ENCODE measurements at regions not wholly inside any gene's neighbourhood (a gene's known extent, or its start where the extent isn't known, plus 50 kb on each side); places are given as distances from the start of the nearest gene placed in this dataset.

DNA sequence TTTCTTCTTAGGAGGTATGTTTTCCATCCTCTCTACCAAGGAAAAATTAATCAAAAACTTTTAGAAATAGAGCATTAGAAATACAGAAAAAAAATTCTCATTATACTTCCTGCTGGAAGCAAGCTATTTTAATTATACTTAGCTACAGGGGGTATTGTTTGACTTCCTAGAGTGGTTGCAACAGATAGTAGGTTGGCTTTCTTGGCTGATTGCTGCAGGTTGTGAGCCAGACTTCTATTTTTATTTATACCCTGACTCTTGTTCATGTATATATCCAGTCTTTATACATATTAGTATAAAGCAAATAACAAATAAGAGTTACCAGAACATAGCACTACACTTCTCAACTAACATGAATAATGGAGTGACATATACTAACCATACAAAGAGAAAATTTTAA lies 460.8 kb upstream of the REG3G start:
- no peak overlapping the region for H3K4me2 ChIP-seq (ENCODE audit: extremely low read depth, insufficient read depth, low read length)
- H3K9me3 ChIP-seq (ENCODE audit: control insufficient read depth, insufficient read depth, low read depth, low read length): no peaks in the 10 kb centered on the region
- no peak overlapping the region for H3K4me3 ChIP-seq (replicated peaks in 1 of 4; ENCODE audit: control extremely low read depth in 1 of 4, insufficient read depth in 1 of 4, low read depth in 3 of 4, low read length in 4 of 4)
- no peaks in the 10 kb centered on the region for H3K79me2 ChIP-seq (ENCODE audit: control insufficient read depth, insufficient read depth, low read length)
- DNase-seq (ENCODE audit: low read depth in 2 of 2): no peak
- no peak overlapping the region for H3K27ac ChIP-seq (ENCODE audit: insufficient read depth, low read length)
- H3K36me3 ChIP-seq (ENCODE audit: control insufficient read depth, insufficient read depth, low read length): no peaks in the 10 kb centered on the region
- no peaks in the 10 kb centered on the region for H3K27me3 ChIP-seq (ENCODE audit: control insufficient read depth, insufficient read depth, low read length)
- H3K9ac ChIP-seq (ENCODE audit: insufficient read depth, low read length): no peak overlapping the region
- H3K4me1 ChIP-seq (ENCODE audit: control insufficient read depth, extremely low read depth, insufficient read depth, low read length): no peaks in the 10 kb centered on the region
- H4K20me1 ChIP-seq (ENCODE audit: control insufficient read depth, extremely low read depth, insufficient read depth, low read length): no peaks in the 10 kb centered on the region
- TF ChIP-seq EZH2 (IDR thresholded peaks at IDR 0.05; ENCODE audit: low read length, missing control alignments): no peak
- TF ChIP-seq, protein P1, sequence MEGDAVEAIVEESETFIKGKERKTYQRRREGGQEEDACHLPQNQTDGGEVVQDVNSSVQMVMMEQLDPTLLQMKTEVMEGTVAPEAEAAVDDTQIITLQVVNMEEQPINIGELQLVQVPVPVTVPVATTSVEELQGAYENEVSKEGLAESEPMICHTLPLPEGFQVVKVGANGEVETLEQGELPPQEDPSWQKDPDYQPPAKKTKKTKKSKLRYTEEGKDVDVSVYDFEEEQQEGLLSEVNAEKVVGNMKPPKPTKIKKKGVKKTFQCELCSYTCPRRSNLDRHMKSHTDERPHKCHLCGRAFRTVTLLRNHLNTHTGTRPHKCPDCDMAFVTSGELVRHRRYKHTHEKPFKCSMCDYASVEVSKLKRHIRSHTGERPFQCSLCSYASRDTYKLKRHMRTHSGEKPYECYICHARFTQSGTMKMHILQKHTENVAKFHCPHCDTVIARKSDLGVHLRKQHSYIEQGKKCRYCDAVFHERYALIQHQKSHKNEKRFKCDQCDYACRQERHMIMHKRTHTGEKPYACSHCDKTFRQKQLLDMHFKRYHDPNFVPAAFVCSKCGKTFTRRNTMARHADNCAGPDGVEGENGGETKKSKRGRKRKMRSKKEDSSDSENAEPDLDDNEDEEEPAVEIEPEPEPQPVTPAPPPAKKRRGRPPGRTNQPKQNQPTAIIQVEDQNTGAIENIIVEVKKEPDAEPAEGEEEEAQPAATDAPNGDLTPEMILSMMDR (conservative IDR thresholded peaks at IDR 0.05 in 1 of 2, IDR thresholded peaks at IDR 0.05 in 1 of 2; ENCODE audit: low read depth in 1 of 2, low read length in 2 of 2): no peak
- H2AFZ ChIP-seq (ENCODE audit: low read length): no peak overlapping the region

- Histone ChIP-seq H3K4me3 (replicated peaks in 1 of 4; ENCODE audit: control extremely low read depth in 1 of 4, insufficient read depth in 1 of 4, low read depth in 3 of 4, low read length in 4 of 4) (no peak overlapping the region), H2AFZ (ENCODE audit: low read length) (no peak overlapping the region), H3K9me3 (ENCODE audit: control insufficient read depth, insufficient read depth, low read depth, low read length) (no peaks in the 10 kb centered on the region), H3K36me3 (ENCODE audit: control insufficient read depth, insufficient read depth, low read length) (no peaks in the 10 kb centered on the region), H3K9ac (ENCODE audit: insufficient read depth, low read length) (no peak overlapping the region), H3K27me3 (ENCODE audit: control insufficient read depth, insufficient read depth, low read length) (no peaks in the 10 kb centered on the region), H4K20me1 (ENCODE audit: control insufficient read depth, extremely low read depth, insufficient read depth, low read length) (no peaks in the 10 kb centered on the region), H3K4me2 (ENCODE audit: extremely low read depth, insufficient read depth, low read length) (no peak overlapping the region), H3K4me1 (ENCODE audit: control insufficient read depth, extremely low read depth, insufficient read depth, low read length) (no peaks in the 10 kb centered on the region), H3K79me2 (ENCODE audit: control insufficient read depth, insufficient read depth, low read length) (no peaks in the 10 kb centered on the region), H3K27ac (ENCODE audit: insufficient read depth, low read length) (no peak overlapping the region)
- TF ChIP-seq EZH2 (IDR thresholded peaks at IDR 0.05; ENCODE audit: low read length, missing control alignments): no peak
- TF ChIP-seq, protein P1 (conservative IDR thresholded peaks at IDR 0.05 in 1 of 2, IDR thresholded peaks at IDR 0.05 in 1 of 2; ENCODE audit: low read depth in 1 of 2, low read length in 2 of 2): no peak
- DNase-seq (ENCODE audit: low read depth in 2 of 2): no peak
Measured at GRCh38 chr2:78568782-78569373, 456.6 kb upstream of the REG3G start.

- Histone ChIP-seq H3K79me2 (ENCODE audit: control insufficient read depth, insufficient read depth, low read length) (no peaks in the 10 kb centered on the region), H3K4me3 (replicated peaks in 1 of 4; ENCODE audit: control extremely low read depth in 1 of 4, insufficient read depth in 1 of 4, low read depth in 3 of 4, low read length in 4 of 4) (no peak overlapping the region), H2AFZ (ENCODE audit: low read length) (no peak overlapping the region), H3K4me2 (ENCODE audit: extremely low read depth, insufficient read depth, low read length) (no peak overlapping the region), H3K9ac (ENCODE audit: insufficient read depth, low read length) (no peak overlapping the region), H3K9me3 (ENCODE audit: control insufficient read depth, insufficient read depth, low read depth, low read length) (no peaks in the 10 kb centered on the region), H3K36me3 (ENCODE audit: control insufficient read depth, insufficient read depth, low read length) (no peaks in the 10 kb centered on the region), H3K27me3 (ENCODE audit: control insufficient read depth, insufficient read depth, low read length) (no peaks in the 10 kb centered on the region), H3K27ac (ENCODE audit: insufficient read depth, low read length) (no peak overlapping the region), H3K4me1 (ENCODE audit: control insufficient read depth, extremely low read depth, insufficient read depth, low read length) (no peaks in the 10 kb centered on the region), H4K20me1 (ENCODE audit: control insufficient read depth, extremely low read depth, insufficient read depth, low read length) (no peaks in the 10 kb centered on the region)
- TF ChIP-seq, protein P1 (conservative IDR thresholded peaks at IDR 0.05 in 1 of 2, IDR thresholded peaks at IDR 0.05 in 1 of 2; ENCODE audit: low read depth in 1 of 2, low read length in 2 of 2): no peak
- TF ChIP-seq EZH2 (IDR thresholded peaks at IDR 0.05; ENCODE audit: low read length, missing control alignments): no peak
- DNase-seq (ENCODE audit: low read depth in 2 of 2): no peak
Measured at GRCh38 chr2:78576409-78576808, 449.1 kb upstream of the REG3G start.
